ENCODE measurements at regions not wholly inside any gene's neighbourhood (a gene's known extent, or its start where the extent isn't known, plus 50 kb on each side); places are given as distances from the start of the nearest gene placed in this dataset.
"Not testable (repeated sequence)": the region's sequence is repeated elsewhere in the genome, so short reads cannot be mapped to it uniquely, and the experiment has no call there.

GRCh38 chr13:66207610-66208009 is 1022.5 kb downstream of the PCDH9 start:
- Mint-ChIP-seq H3K4me1 (ENCODE audit: low read depth) (no peaks in the 10 kb centered on the region), H3K4me3 (no peak overlapping the region), H3K36me3 (ENCODE audit: low read depth) (no peaks in the 10 kb centered on the region), H3K27ac (no peak overlapping the region), H3K9me3 (no peaks in the 10 kb centered on the region), H3K27me3 (ENCODE audit: insufficient read depth) (no peaks in the 10 kb centered on the region)
- intact Hi-C loops (cut with micrococcal nuclease): no loop called here
- DNase-seq (ENCODE audit: low spot score): no peak

GRCh38 chr13:66205807-66206206 is 1024.3 kb downstream of the PCDH9 start:
- H3K27ac Mint-ChIP-seq: no peak overlapping the region
- H3K27me3 Mint-ChIP-seq (ENCODE audit: insufficient read depth): no peaks in the 10 kb centered on the region
- no peak for DNase-seq (ENCODE audit: low spot score)
- no peak overlapping the region for H3K4me3 Mint-ChIP-seq
- no peaks in the 10 kb centered on the region for H3K36me3 Mint-ChIP-seq (ENCODE audit: low read depth)
- intact Hi-C loops (cut with micrococcal nuclease): no loop called here
- H3K9me3 Mint-ChIP-seq: no peaks in the 10 kb centered on the region
- no peaks in the 10 kb centered on the region for H3K4me1 Mint-ChIP-seq (ENCODE audit: low read depth)

- H3K9me3 Mint-ChIP-seq: no peaks in the 10 kb centered on the region
- no peak for DNase-seq (ENCODE audit: low spot score)
- intact Hi-C loops (cut with micrococcal nuclease): no loop called here
- no peaks in the 10 kb centered on the region for H3K27me3 Mint-ChIP-seq (ENCODE audit: insufficient read depth)
- H3K4me1 Mint-ChIP-seq (ENCODE audit: low read depth): no peaks in the 10 kb centered on the region
- no peaks in the 10 kb centered on the region for H3K36me3 Mint-ChIP-seq (ENCODE audit: low read depth)
- H3K4me3 Mint-ChIP-seq: no peak overlapping the region
- H3K27ac Mint-ChIP-seq: no peak overlapping the region
Observed at GRCh38 chr13:66200555-66200954, 1029.6 kb downstream of the PCDH9 start.

- H3K27me3 Mint-ChIP-seq (ENCODE audit: insufficient read depth): no peaks in the 10 kb centered on the region
- H3K9me3 Mint-ChIP-seq: no peaks in the 10 kb centered on the region
- H3K36me3 Mint-ChIP-seq (ENCODE audit: low read depth): no peaks in the 10 kb centered on the region
- no peaks in the 10 kb centered on the region for H3K4me1 Mint-ChIP-seq (ENCODE audit: low read depth)
- H3K27ac Mint-ChIP-seq: no peak overlapping the region
- no peak for DNase-seq (ENCODE audit: low spot score)
- intact Hi-C loops (cut with micrococcal nuclease): no loop called here
- no peak overlapping the region for H3K4me3 Mint-ChIP-seq
Observed at GRCh38 chr13:66195238-66195637, 1034.9 kb downstream of the PCDH9 start.

GRCh38 chr13:66189986-66190385 is 1040.2 kb downstream of the PCDH9 start:
- Mint-ChIP-seq H3K4me1 (ENCODE audit: low read depth) (no peaks in the 10 kb centered on the region), H3K27me3 (ENCODE audit: insufficient read depth) (no peaks in the 10 kb centered on the region), H3K27ac (no peak overlapping the region), H3K36me3 (ENCODE audit: low read depth) (no peaks in the 10 kb centered on the region), H3K4me3 (no peak overlapping the region), H3K9me3 (no peaks in the 10 kb centered on the region)
- DNase-seq (ENCODE audit: low spot score): no peak
- intact Hi-C loops (cut with micrococcal nuclease): no loop called here

GRCh38 chr13:66180836-66181235 is 1049.3 kb downstream of the PCDH9 start:
- Mint-ChIP-seq H3K9me3 (peaks cover 12% of the 10 kb centered on the region), H3K36me3 (ENCODE audit: low read depth) (no peaks in the 10 kb centered on the region), H3K4me3 (no peak overlapping the region), H3K27me3 (ENCODE audit: insufficient read depth) (no peaks in the 10 kb centered on the region), H3K4me1 (ENCODE audit: low read depth) (no peaks in the 10 kb centered on the region), H3K27ac (no peak overlapping the region)
- intact Hi-C loops (cut with micrococcal nuclease): no loop called here
- DNase-seq (ENCODE audit: low spot score): no peak

- intact Hi-C loops (cut with micrococcal nuclease): no loop called here
- Mint-ChIP-seq H3K4me1 (ENCODE audit: low read depth) (no peaks in the 10 kb centered on the region), H3K27me3 (ENCODE audit: insufficient read depth) (no peaks in the 10 kb centered on the region), H3K4me3 (no peak overlapping the region), H3K36me3 (ENCODE audit: low read depth) (no peaks in the 10 kb centered on the region), H3K27ac (no peak overlapping the region), H3K9me3 (no peaks in the 10 kb centered on the region)
- no peak for DNase-seq (ENCODE audit: low spot score)
Observed at GRCh38 chr13:66171920-66172319, 1058.2 kb downstream of the PCDH9 start.

- Mint-ChIP-seq H3K27me3 (ENCODE audit: insufficient read depth) (no peaks in the 10 kb centered on the region), H3K4me1 (ENCODE audit: low read depth) (no peaks in the 10 kb centered on the region), H3K36me3 (ENCODE audit: low read depth) (no peaks in the 10 kb centered on the region), H3K9me3 (no peaks in the 10 kb centered on the region), H3K4me3 (no peak overlapping the region), H3K27ac (no peak overlapping the region)
- intact Hi-C loops (cut with micrococcal nuclease): no loop called here
- DNase-seq (ENCODE audit: low spot score): no peak
Observed at GRCh38 chr13:66162470-66162869, 1067.7 kb downstream of the PCDH9 start.

- no peak overlapping the region for H3K4me3 Mint-ChIP-seq
- H3K27me3 Mint-ChIP-seq (ENCODE audit: insufficient read depth): no peaks in the 10 kb centered on the region
- no peak for DNase-seq (ENCODE audit: low spot score)
- no peaks in the 10 kb centered on the region for H3K9me3 Mint-ChIP-seq
- intact Hi-C loops (cut with micrococcal nuclease): no loop called here
- no peaks in the 10 kb centered on the region for H3K4me1 Mint-ChIP-seq (ENCODE audit: low read depth)
- H3K36me3 Mint-ChIP-seq (ENCODE audit: low read depth): no peaks in the 10 kb centered on the region
- H3K27ac Mint-ChIP-seq: no peak overlapping the region
Observed at GRCh38 chr13:66159511-66159910, 1070.6 kb downstream of the PCDH9 start.

- intact Hi-C loops (cut with micrococcal nuclease): no loop called here
- H3K27ac Mint-ChIP-seq: no peak overlapping the region
- no peak overlapping the region for H3K4me3 Mint-ChIP-seq
- no peaks in the 10 kb centered on the region for H3K4me1 Mint-ChIP-seq (ENCODE audit: low read depth)
- DNase-seq (ENCODE audit: low spot score): no peak
- no peaks in the 10 kb centered on the region for H3K36me3 Mint-ChIP-seq (ENCODE audit: low read depth)
- no peaks in the 10 kb centered on the region for H3K27me3 Mint-ChIP-seq (ENCODE audit: insufficient read depth)
- H3K9me3 Mint-ChIP-seq: no peaks in the 10 kb centered on the region
Observed at GRCh38 chr13:66154976-66155375, 1075.2 kb downstream of the PCDH9 start.

GRCh38 chr13:66154354-66154753 is 1075.8 kb downstream of the PCDH9 start:
- H3K9me3 Mint-ChIP-seq: no peaks in the 10 kb centered on the region
- no peaks in the 10 kb centered on the region for H3K36me3 Mint-ChIP-seq (ENCODE audit: low read depth)
- H3K27me3 Mint-ChIP-seq (ENCODE audit: insufficient read depth): no peaks in the 10 kb centered on the region
- H3K27ac Mint-ChIP-seq: no peak overlapping the region
- no peak for DNase-seq (ENCODE audit: low spot score)
- H3K4me1 Mint-ChIP-seq (ENCODE audit: low read depth): no peaks in the 10 kb centered on the region
- intact Hi-C loops (cut with micrococcal nuclease): no loop called here
- no peak overlapping the region for H3K4me3 Mint-ChIP-seq

GRCh38 chr13:66152596-66152995 is 1077.5 kb downstream of the PCDH9 start:
- no peaks in the 10 kb centered on the region for H3K9me3 Mint-ChIP-seq
- no peaks in the 10 kb centered on the region for H3K27me3 Mint-ChIP-seq (ENCODE audit: insufficient read depth)
- DNase-seq (ENCODE audit: low spot score): no peak
- intact Hi-C loops (cut with micrococcal nuclease): no loop called here
- H3K4me1 Mint-ChIP-seq (ENCODE audit: low read depth): no peaks in the 10 kb centered on the region
- no peak overlapping the region for H3K27ac Mint-ChIP-seq
- no peaks in the 10 kb centered on the region for H3K36me3 Mint-ChIP-seq (ENCODE audit: low read depth)
- H3K4me3 Mint-ChIP-seq: no peak overlapping the region

GRCh38 chr13:66144357-66144756 is 1085.8 kb downstream of the PCDH9 start:
- H3K4me3 Mint-ChIP-seq; H3K4me1 Mint-ChIP-seq (ENCODE audit: low read depth); H3K27ac Mint-ChIP-seq; H3K36me3 Mint-ChIP-seq (ENCODE audit: low read depth); H3K27me3 Mint-ChIP-seq (ENCODE audit: insufficient read depth); intact Hi-C loops (cut with micrococcal nuclease); DNase-seq (ENCODE audit: low spot score): not testable (repeated sequence)
- peaks cover 12% of the 10 kb centered on the region for H3K9me3 Mint-ChIP-seq

GRCh38 chr13:66139701-66140100 is 1090.4 kb downstream of the PCDH9 start:
- no peak overlapping the region for H3K4me3 Mint-ChIP-seq
- H3K9me3 Mint-ChIP-seq: peaks cover 3% of the 10 kb centered on the region
- no peaks in the 10 kb centered on the region for H3K4me1 Mint-ChIP-seq (ENCODE audit: low read depth)
- no peaks in the 10 kb centered on the region for H3K36me3 Mint-ChIP-seq (ENCODE audit: low read depth)
- intact Hi-C loops (cut with micrococcal nuclease): no loop called here
- DNase-seq (ENCODE audit: low spot score): no peak
- no peak overlapping the region for H3K27ac Mint-ChIP-seq
- H3K27me3 Mint-ChIP-seq (ENCODE audit: insufficient read depth): no peaks in the 10 kb centered on the region

Data from activated T-helper 1 cell treated with anti-CD3 and anti-CD28 coated beads, Interleukin-12 subunit alpha, Interleukin-12 subunit beta, Interleukin-2, Interleukin-4 antibody, amounts not matched to agents 30 ng/mL and 10 ng/mL and 1 ng/mL, durations not matched to agents 14 hours and 24 hours and 36 hours (primary cell).